GM12878 (cell line): ENCODE measurements at regions not wholly inside any gene's neighbourhood (a gene's known extent, or its start where the extent isn't known, plus 50 kb on each side); places are given as distances from the start of the nearest gene placed in this dataset.

Experiments
- ATAC-seq: fragments of 200-7000 bp; cut with Tn5 transposase; 3 replicates; pipeline ENCODE4 v1.9.1; 2020; ENCODE audit warnings: mild to moderate bottlenecking, moderate library complexity
- BruUV-seq: library from RNA; stranded (reverse); fragments of 400-500 nt; replicated peaks from 2 replicates; lab custom pipeline; 2021; lab: Mats Ljungman, UMichigan
- CTCF ChIA-PET: fragments of 300-600 bp; sonication (Branson Sonifier 250); formaldehyde crosslinking; extraction: SDS; loops from one replicate; lab custom pipeline; 2021; ENCODE audit warnings: inconsistent platforms; lab: Yijun Ruan, JAX
- POLR2A ChIA-PET: fragments of 350-600 bp; formaldehyde crosslinking; extraction: SDS; loops from one replicate; lab custom pipeline; 2021; ENCODE audit warnings: inconsistent platforms; lab: Charles Lee
- RAD21 ChIA-PET: fragments of 300-600 bp; sonication (Branson Sonifier 250); formaldehyde crosslinking; loops from one replicate; lab custom pipeline; 2023; ENCODE audit warnings: antibody characterized with exemption; ENCODE audit not compliant: unreplicated experiment; lab: Charles Lee
- SMC1A ChIA-PET: fragments of 300-600 bp; sonication (Branson Sonifier 250); formaldehyde crosslinking; loops from one replicate; lab custom pipeline; 2023; ENCODE audit not compliant: unreplicated experiment, uncharacterized antibody; lab: Charles Lee
- DNase-seq: peaks from one replicate; pipeline ENCODE4 v3.0.0-alpha.2; 2011; ENCODE audit warnings: low read depth, low spot score
- FAIRE-seq: peaks from 3 replicates; lab custom pipeline; 2011; peaks lifted over from hg19 to GRCh38; lab: Jason Lieb, UNC
- H2AFZ ChIP-seq: 2 replicates; pipeline ENCODE4 v1.6.0; 2011; ENCODE audit warnings: low read depth, low read length, control low read depth; ENCODE audit not compliant: control insufficient read depth
- H3K27ac ChIP-seq: 2 replicates; pipeline ENCODE4 v1.5.1; 2011; ENCODE audit warnings: control low read depth; ENCODE audit not compliant: control insufficient read depth, insufficient read depth
- H3K27me3 ChIP-seq, 2 experiments: replicated peaks in 1 of 2; 2 replicates each; pipeline versions ENCODE4 v1.6.0 to v1.6.1; 2011; ENCODE audit warnings: low read length in 1 of 2; ENCODE audit not compliant: control insufficient read depth in 2 of 2, insufficient read depth in 2 of 2
- H3K36me3 ChIP-seq, 2 experiments: 2 replicates each; pipeline ENCODE4 v1.5.1; 2011; ENCODE audit warnings: low read length in 1 of 2; ENCODE audit not compliant: control insufficient read depth in 2 of 2, insufficient read depth in 2 of 2
- H3K4me1 ChIP-seq: 2 replicates; pipeline ENCODE4 v1.6.1; 2011; ENCODE audit warnings: mild to moderate bottlenecking, low read length, moderate library complexity, mixed read lengths; ENCODE audit not compliant: control insufficient read depth, insufficient read depth
- H3K4me2 ChIP-seq: 2 replicates; pipeline ENCODE4 v1.6.0; 2011; ENCODE audit warnings: control low read depth; ENCODE audit not compliant: control insufficient read depth, insufficient read depth
- H3K4me3 ChIP-seq: fragments of 200-600 bp; sonication (generic); 2 replicates; pipeline ENCODE4 v1.5.1; 2016
- H3K79me2 ChIP-seq: 2 replicates; pipeline ENCODE4 v1.6.0; 2011; ENCODE audit warnings: low read length; ENCODE audit not compliant: control insufficient read depth, insufficient read depth
- H3K9ac ChIP-seq: 2 replicates; pipeline ENCODE4 v1.8.0; 2011; ENCODE audit warnings: low read length, control low read depth, mixed read lengths; ENCODE audit not compliant: control insufficient read depth, insufficient read depth
- H3K9me3 ChIP-seq: replicated peaks from 3 replicates; pipeline ENCODE4 v1.5.1; 2011; ENCODE audit warnings: mild to moderate bottlenecking, low read length; ENCODE audit not compliant: control insufficient read depth, insufficient read depth
- H4K20me1 ChIP-seq: 2 replicates; pipeline ENCODE4 v1.6.0; 2011; ENCODE audit not compliant: control insufficient read depth, insufficient read depth
- ATF7 ChIP-seq: fragments of 450-650 bp; IDR thresholded peaks from 2 replicates; pipeline ENCODE4 v1.6.1; 2016; ENCODE audit warnings: low read depth, mild to moderate bottlenecking
- BMI1 ChIP-seq: fragments of 450-650 bp; IDR thresholded peaks from 2 replicates; pipeline ENCODE4 v1.6.1; 2016; ENCODE audit warnings: mild to moderate bottlenecking, moderate library complexity, borderline replicate concordance
- E2F8 ChIP-seq: fragments of 450-650 bp; IDR thresholded peaks from 2 replicates; pipeline ENCODE4 v1.6.1; 2018; ENCODE audit warnings: mild to moderate bottlenecking, low read depth, moderate library complexity; ENCODE audit not compliant: partially characterized antibody
- ESRRA ChIP-seq: IDR thresholded peaks from 2 replicates; pipeline ENCODE4 v1.6.1; 2012; ENCODE audit warnings: mild to moderate bottlenecking, low read length, improper control_type of control experiment
- FOXK2 ChIP-seq: fragments of 450-650 bp; IDR thresholded peaks from 2 replicates; pipeline ENCODE4 v1.6.1; 2017; ENCODE audit warnings: mild to moderate bottlenecking, moderate library complexity
- NFYB ChIP-seq: IDR thresholded peaks from 2 replicates; pipeline ENCODE4 v1.6.1; 2011; ENCODE audit warnings: low read depth, mild to moderate bottlenecking, low read length, improper control_type of control experiment, moderate library complexity; ENCODE audit not compliant: insufficient read depth
- SKIL ChIP-seq: fragments of 450-650 bp; IDR thresholded peaks from 2 replicates; pipeline ENCODE4 v1.6.1; 2017; ENCODE audit warnings: mild to moderate bottlenecking, low read depth, inconsistent platforms; ENCODE audit not compliant: poor library complexity, severe bottlenecking
- SMC3 ChIP-seq: IDR thresholded peaks from 2 replicates; pipeline ENCODE4 v1.6.1; 2011; ENCODE audit warnings: low read length, improper control_type of control experiment, borderline replicate concordance
- USF1 ChIP-seq: IDR thresholded peaks from 2 replicates; pipeline ENCODE4 v1.6.1; 2011; ENCODE audit warnings: borderline replicate concordance, low read depth, mild to moderate bottlenecking, moderate library complexity, mixed read lengths, low read length; ENCODE audit not compliant: insufficient read depth; ENCODE audit errors: extremely low read length
- YBX1 ChIP-seq: fragments of 450-650 bp; IDR thresholded peaks from 2 replicates; pipeline ENCODE4 v1.6.1; 2016; ENCODE audit warnings: antibody characterized with exemption
- ZBTB4 ChIP-seq: fragments of 450-650 bp; formaldehyde crosslinking; IDR thresholded peaks from 2 replicates; pipeline ENCODE4 v1.4.0; 2022; ENCODE audit warnings: mild to moderate bottlenecking, moderate library complexity
- WGBS: methylation state at CpG from one replicate; pipeline ENCODE4 v1.1.6; 2016; ENCODE audit warnings: low lambda C conversion rate; ENCODE audit not compliant: insufficient replicate concordance, insufficient coverage; ENCODE audit errors: missing lambda C conversion rate; 5-methylcytosine and 5-hydroxymethylcytosine counted together
- in situ Hi-C: fragments of 300-500 bp; cut with MboI; formaldehyde crosslinking; loops from 9 replicates; pipeline ENCODE4 v1.14.3; 2018; ENCODE audit warnings: mixed read lengths
- intact Hi-C: fragments of 100-400 bp; cut with micrococcal nuclease; formaldehyde crosslinking; loops from one replicate; pipeline ENCODE4 v1.14.2; 2022; ENCODE audit not compliant: unreplicated experiment

- Histone ChIP-seq H3K9ac (no peak overlapping the region), H3K4me3 (no peak overlapping the region), H3K79me2 (no peaks in the 10 kb centered on the region), H3K4me2 (no peak overlapping the region), H3K9me3 (no peaks in the 10 kb centered on the region), H3K36me3 (no peaks in the 10 kb centered on the region), H3K27me3 (no peaks in the 10 kb centered on the region), H3K4me1 (no peaks in the 10 kb centered on the region), H4K20me1 (no peaks in the 10 kb centered on the region)
- ChIA-PET SMC1A (no interaction called here), RAD21 (no interaction called here), POLR2A (no interaction called here), CTCF (no interaction called here)
- in situ Hi-C loops = no loop called here
- no peak for DNase-seq
- intact Hi-C loops = no loop called here
- no peak for ATAC-seq
- no peak for FAIRE-seq
- TF ChIP-seq BMI1 (no peak), E2F8 (no peak), FOXK2 (no peak), SMC3 (no peak), USF1 (no peak), ZBTB4 (CRISPR knock-in tag) (no peak), ESRRA (no peak), NFYB (no peak), ATF7 (no peak), YBX1 (no peak), SKIL (no peak)
- TF ChIP-seq, all 136 proteins: peak for 0
- no peak overlapping the region for H3K27ac ChIP-seq
- no TSS peak for BruUV-seq
- H2AFZ ChIP-seq = no peak overlapping the region
- 22% methylated on average over 3 of the region's 3 CpGs for WGBS
These were observed 1676.5 kb upstream of the PRR20A start for GRCh38 chr13:55464222-55464621.
